Iris pigment epithelial cell (primary cell): ENCODE measurements at regions not wholly inside any gene's neighbourhood (a gene's known extent, or its start where the extent isn't known, plus 50 kb on each side); places are given as distances from the start of the nearest gene placed in this dataset.

Experiments
- DNase-seq: peaks from one replicate; pipeline ENCODE4 v3.0.0-alpha.2; 2011; ENCODE audit warnings: low read depth

- no peak for DNase-seq
Measured at GRCh38 chr4:183852910-183853547, 52.1 kb upstream of the STOX2 start.

GRCh38 chr4:183853548-183853940 is 51.6 kb upstream of the STOX2 start:
- DNase-seq: no peak
